ENCODE measurements at regions not wholly inside any gene's neighbourhood (a gene's known extent, or its start where the extent isn't known, plus 50 kb on each side); places are given as distances from the start of the nearest gene placed in this dataset.

- TF ChIP-seq TAF1 (IDR thresholded peaks at IDR 0.05; ENCODE audit: borderline replicate concordance, insufficient read depth, low read length) (no peak), POLR2AphosphoS5 (IDR thresholded peaks at IDR 0.05; ENCODE audit: low read depth, low read length) (no peak)
These were observed 87.1 kb upstream of the CLMN start for GRCh38 chr14:95406756-95407277.
